Fibroblast of mammary gland (primary cell): ENCODE measurements at regions not wholly inside any gene's neighbourhood (a gene's known extent, or its start where the extent isn't known, plus 50 kb on each side); places are given as distances from the start of the nearest gene placed in this dataset.

ENCODE experiments used
- DNase-seq: peaks from one replicate; pipeline ENCODE4 v3.0.0-alpha.2; 2010; ENCODE audit warnings: low read depth
- H3K4me3 ChIP-seq: 2 replicates; pipeline ENCODE4 v1.5.1; 2011; ENCODE audit warnings: low read depth, mild to moderate bottlenecking, low read length, moderate library complexity; ENCODE audit not compliant: control insufficient read depth
- TF ChIP-seq, protein P1 (sequence below): conservative IDR thresholded peaks from 2 replicates; pipeline ENCODE4 v1.5.1; 2011; ENCODE audit warnings: low read depth, low read length, inconsistent platforms; ENCODE audit not compliant: control insufficient read depth, insufficient read depth

GRCh38 chr3:72451841-72452240, 396.4 kb downstream of the SHQ1 start:
- TF ChIP-seq, protein P1, sequence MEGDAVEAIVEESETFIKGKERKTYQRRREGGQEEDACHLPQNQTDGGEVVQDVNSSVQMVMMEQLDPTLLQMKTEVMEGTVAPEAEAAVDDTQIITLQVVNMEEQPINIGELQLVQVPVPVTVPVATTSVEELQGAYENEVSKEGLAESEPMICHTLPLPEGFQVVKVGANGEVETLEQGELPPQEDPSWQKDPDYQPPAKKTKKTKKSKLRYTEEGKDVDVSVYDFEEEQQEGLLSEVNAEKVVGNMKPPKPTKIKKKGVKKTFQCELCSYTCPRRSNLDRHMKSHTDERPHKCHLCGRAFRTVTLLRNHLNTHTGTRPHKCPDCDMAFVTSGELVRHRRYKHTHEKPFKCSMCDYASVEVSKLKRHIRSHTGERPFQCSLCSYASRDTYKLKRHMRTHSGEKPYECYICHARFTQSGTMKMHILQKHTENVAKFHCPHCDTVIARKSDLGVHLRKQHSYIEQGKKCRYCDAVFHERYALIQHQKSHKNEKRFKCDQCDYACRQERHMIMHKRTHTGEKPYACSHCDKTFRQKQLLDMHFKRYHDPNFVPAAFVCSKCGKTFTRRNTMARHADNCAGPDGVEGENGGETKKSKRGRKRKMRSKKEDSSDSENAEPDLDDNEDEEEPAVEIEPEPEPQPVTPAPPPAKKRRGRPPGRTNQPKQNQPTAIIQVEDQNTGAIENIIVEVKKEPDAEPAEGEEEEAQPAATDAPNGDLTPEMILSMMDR: no peak
- no peak overlapping the region for H3K4me3 ChIP-seq
- no peak for DNase-seq

- TF ChIP-seq, protein P1: no peak
- peak; percentile 68 for DNase-seq
Observed at GRCh38 chr3:72449551-72449950, 398.7 kb downstream of the SHQ1 start.

GRCh38 chr3:72448858-72449257, 399.4 kb downstream of the SHQ1 start:
- no peak overlapping the region for H3K4me3 ChIP-seq
- TF ChIP-seq, protein P1: no peak
- DNase-seq: no peak

More at GRCh38 chr3:72449551-72449950, 398.7 kb downstream of the SHQ1 start:
- H3K4me3 ChIP-seq: no peak overlapping the region

DNA sequence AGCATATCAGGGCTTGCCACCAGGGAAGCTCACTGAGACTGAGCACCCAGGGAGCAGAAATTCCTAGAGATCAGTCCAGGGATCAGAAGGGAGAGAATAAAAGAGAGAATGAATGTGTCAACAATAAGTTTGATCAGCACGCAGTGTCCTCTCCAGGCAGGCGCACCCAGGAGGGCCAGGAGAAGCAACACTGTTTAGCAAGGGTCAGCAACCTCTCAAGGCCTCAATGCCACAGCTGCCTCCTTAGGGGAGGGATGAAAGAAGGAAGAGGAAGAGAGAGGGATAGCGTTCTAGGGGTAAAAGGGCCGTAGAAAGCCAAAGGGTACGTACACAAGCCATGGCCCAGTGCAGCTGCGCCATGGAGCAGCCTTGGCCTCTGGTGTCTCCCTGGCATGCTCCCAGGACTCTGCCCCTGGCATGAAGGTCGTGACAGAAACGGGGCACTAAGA, 399.8 kb downstream of the SHQ1 start:
- TF ChIP-seq, protein P1: no peak
- H3K4me3 ChIP-seq: no peak overlapping the region
- DNase-seq: no peak

- peak overlapping the region; percentile 95 for H3K4me3 ChIP-seq
- DNase-seq: peak; percentile 84
- TF ChIP-seq, protein P1: no peak
Observed at GRCh38 chr3:72447059-72447946, 400.9 kb downstream of the SHQ1 start.

GRCh38 chr3:72446218-72447058, 401.8 kb downstream of the SHQ1 start, which contains the start of gene RYBP:
Gene RYBP (minus strand): TSS chr3:72446621.
- DNase-seq: peak; percentile 28
- TF ChIP-seq, protein P1: no peak
- peak within 1 kb of the TSS; percentile 95 for H3K4me3 ChIP-seq
